ENCODE measurements at regions not wholly inside any gene's neighbourhood (a gene's known extent, or its start where the extent isn't known, plus 50 kb on each side); places are given as distances from the start of the nearest gene placed in this dataset.

- TF ChIP-seq POLR2A (IDR thresholded peaks at IDR 0.05; ENCODE audit: low read length), result no peak
- TF ChIP-seq GATA1 (IDR thresholded peaks at IDR 0.05; ENCODE audit: low read depth, low read length), result no peak
Measured at GRCh38 chr6:18720075-18720474, 332.9 kb downstream of the RNF144B start.
